ENCODE measurements at regions not wholly inside any gene's neighbourhood (a gene's known extent, or its start where the extent isn't known, plus 50 kb on each side); places are given as distances from the start of the nearest gene placed in this dataset.

- TF ChIP-seq EZH2 (IDR thresholded peaks at IDR 0.05; ENCODE audit: low read depth, unreplicated experiment) (no peak), CTCF (conservative IDR thresholded peaks at IDR 0.05; ENCODE audit: low read depth in 2 of 2) (no peak), CREB1 (CRISPR knock-in tag; IDR thresholded peaks at IDR 0.05; ENCODE audit: low read depth) (no peak), POLR2AphosphoS5 (IDR thresholded peaks at IDR 0.05; ENCODE audit: low read depth) (no peak), REST (IDR thresholded peaks at IDR 0.05; ENCODE audit: unreplicated experiment) (no peak), EZH2phosphoT487 (IDR thresholded peaks at IDR 0.05; ENCODE audit: unreplicated experiment) (no peak), ZNF331 (CRISPR knock-in tag; IDR thresholded peaks at IDR 0.05; ENCODE audit: low read depth) (no peak), ETS1 (IDR thresholded peaks at IDR 0.05) (no peak), ZNF114 (CRISPR knock-in tag; IDR thresholded peaks at IDR 0.05) (no peak), STAT1 (IDR thresholded peaks at IDR 0.05; ENCODE audit: unreplicated experiment) (no peak), ZNF462 (CRISPR knock-in tag; IDR thresholded peaks at IDR 0.05) (no peak)
Measured at GRCh38 chr18:40868110-40868858, 1086.8 kb upstream of the PIK3C3 start.

Measured in GM23338 (cell line).